Spleen (tissue), 7 donors: ENCODE measurements at regions not wholly inside any gene's neighbourhood (a gene's known extent, or its start where the extent isn't known, plus 50 kb on each side); places are given as distances from the start of the nearest gene placed in this dataset.

Experiments used
- POLR2A ChIP-seq, 3 donors: fragments of 450-650 bp; IDR thresholded peaks; one replicate each; pipeline ENCODE4 v1.5.1; 2017; ENCODE audit warnings: antibody characterized with exemption in 3 of 3, mild to moderate bottlenecking in 1 of 3
- POLR2AphosphoS5 ChIP-seq, 3 donors: sonication (generic); formaldehyde crosslinking; IDR thresholded peaks; one replicate each; pipeline ENCODE4 v1.5.1; 2017; ENCODE audit warnings: antibody characterized with exemption in 3 of 3
- TF ChIP-seq, protein P1 (sequence below), 11 experiments: fragments of 200-600 bp in 7 of 11; fragments of 450-650 bp in 4 of 11; sonication (generic) in 4 of 11; IDR thresholded peaks in 8 of 11; conservative IDR thresholded peaks in 3 of 11; 1 replicate in 7 of 11; 2 replicates in 4 of 11; pipeline versions ENCODE4 v1.4.0 to v1.8.0; 2016 to 2021; ENCODE audit warnings: antibody characterized with exemption in 11 of 11, inconsistent platforms in 4 of 11, mild to moderate bottlenecking in 1 of 11
- donor health status: DM: no; HTN: no; CAD: no; lungs with moderate emphysema.
- donor health status: DM: no; HTN: no; CAD: no.
- donor health status: DM: no; HTN: no; CAD: no.

GRCh38 chr5:104081232-104081631 is 518.6 kb upstream of the NUDT12 start:
- TF ChIP-seq, protein P1, sequence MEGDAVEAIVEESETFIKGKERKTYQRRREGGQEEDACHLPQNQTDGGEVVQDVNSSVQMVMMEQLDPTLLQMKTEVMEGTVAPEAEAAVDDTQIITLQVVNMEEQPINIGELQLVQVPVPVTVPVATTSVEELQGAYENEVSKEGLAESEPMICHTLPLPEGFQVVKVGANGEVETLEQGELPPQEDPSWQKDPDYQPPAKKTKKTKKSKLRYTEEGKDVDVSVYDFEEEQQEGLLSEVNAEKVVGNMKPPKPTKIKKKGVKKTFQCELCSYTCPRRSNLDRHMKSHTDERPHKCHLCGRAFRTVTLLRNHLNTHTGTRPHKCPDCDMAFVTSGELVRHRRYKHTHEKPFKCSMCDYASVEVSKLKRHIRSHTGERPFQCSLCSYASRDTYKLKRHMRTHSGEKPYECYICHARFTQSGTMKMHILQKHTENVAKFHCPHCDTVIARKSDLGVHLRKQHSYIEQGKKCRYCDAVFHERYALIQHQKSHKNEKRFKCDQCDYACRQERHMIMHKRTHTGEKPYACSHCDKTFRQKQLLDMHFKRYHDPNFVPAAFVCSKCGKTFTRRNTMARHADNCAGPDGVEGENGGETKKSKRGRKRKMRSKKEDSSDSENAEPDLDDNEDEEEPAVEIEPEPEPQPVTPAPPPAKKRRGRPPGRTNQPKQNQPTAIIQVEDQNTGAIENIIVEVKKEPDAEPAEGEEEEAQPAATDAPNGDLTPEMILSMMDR (IDR thresholded peaks at IDR 0.05 in 8 of 11, conservative IDR thresholded peaks at IDR 0.05 in 3 of 11): no peak
- no peak for TF ChIP-seq POLR2A (IDR thresholded peaks at IDR 0.05)
- TF ChIP-seq POLR2AphosphoS5 (IDR thresholded peaks at IDR 0.05): no peak
